ENCODE measurements at regions not wholly inside any gene's neighbourhood (a gene's known extent, or its start where the extent isn't known, plus 50 kb on each side); places are given as distances from the start of the nearest gene placed in this dataset.

DNA sequence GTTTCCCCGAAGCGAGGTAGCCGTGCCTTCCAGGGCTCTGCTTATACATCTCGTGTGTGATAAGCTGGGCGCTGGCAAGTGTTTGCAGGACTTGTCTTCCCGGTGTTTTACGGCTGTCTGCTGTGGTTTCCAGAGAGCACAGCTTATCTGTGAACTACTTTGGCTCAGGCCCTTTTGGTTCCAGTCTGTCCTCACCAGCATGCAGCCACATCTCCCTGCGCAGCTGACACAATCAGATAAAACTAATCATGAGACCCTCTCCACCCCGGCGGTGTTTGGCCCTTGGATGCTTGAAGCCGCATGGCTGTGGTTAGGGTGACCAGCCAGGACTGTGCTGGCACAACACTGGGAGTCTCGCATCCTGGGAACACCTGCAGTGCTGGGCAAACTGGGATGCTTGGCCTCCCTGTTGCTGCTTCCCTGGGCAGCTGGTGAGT lies 241.8 kb upstream of the FOXQ1 start:
- ATAC-seq, result no peak
- peaks cover 14% of the 10 kb centered on the region for H3K27me3 Mint-ChIP-seq
- ChIA-PET POLR2A (no interaction called here), CTCF (no interaction called here)
- DNase-seq, result no peak
- H3K36me3 Mint-ChIP-seq (ENCODE audit: low read depth), result no peaks in the 10 kb centered on the region
- H3K9me3 Mint-ChIP-seq (ENCODE audit: low read depth), result no peaks in the 10 kb centered on the region
- intact Hi-C loops (cut with DNase I, micrococcal nuclease), result no loop called here
- no peak overlapping the region for H3K4me3 Mint-ChIP-seq
- H3K27ac Mint-ChIP-seq, result no peak overlapping the region
- no peaks in the 10 kb centered on the region for H3K4me1 Mint-ChIP-seq

DNA sequence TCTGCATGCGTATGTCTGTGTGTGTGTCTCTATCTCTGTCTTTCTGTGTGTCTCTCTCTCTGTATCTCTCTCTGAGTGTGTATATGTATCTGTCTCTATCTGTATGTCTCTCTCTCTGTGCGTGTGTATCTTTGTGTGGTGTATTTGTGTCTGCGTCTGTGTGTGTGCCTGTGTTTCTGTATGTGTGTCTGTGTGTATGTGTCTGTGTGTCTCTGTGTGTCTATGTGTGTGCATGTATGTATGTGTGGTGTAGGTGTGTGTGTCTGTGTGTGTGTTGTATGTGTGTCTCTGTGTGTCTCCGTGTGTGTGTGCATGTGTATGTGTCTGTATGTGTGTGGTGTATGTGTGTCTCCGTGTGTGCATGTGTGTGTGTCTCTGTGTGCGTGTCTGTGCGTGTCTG lies 243.0 kb upstream of the FOXQ1 start:
- DNase-seq (no peak), ATAC-seq (no peak)
- H3K36me3 Mint-ChIP-seq (ENCODE audit: low read depth), result no peaks in the 10 kb centered on the region
- H3K4me1 Mint-ChIP-seq, result no peaks in the 10 kb centered on the region
- POLR2A ChIA-PET, result no interaction called here
- H3K27me3 Mint-ChIP-seq, result peaks cover 12% of the 10 kb centered on the region
- intact Hi-C loops (cut with DNase I, micrococcal nuclease), result no loop called here
- no peak overlapping the region for H3K4me3 Mint-ChIP-seq
- H3K9me3 Mint-ChIP-seq (ENCODE audit: low read depth), result no peaks in the 10 kb centered on the region
- H3K27ac Mint-ChIP-seq, result no peak overlapping the region
- CTCF ChIA-PET, result no interaction called here

DNA sequence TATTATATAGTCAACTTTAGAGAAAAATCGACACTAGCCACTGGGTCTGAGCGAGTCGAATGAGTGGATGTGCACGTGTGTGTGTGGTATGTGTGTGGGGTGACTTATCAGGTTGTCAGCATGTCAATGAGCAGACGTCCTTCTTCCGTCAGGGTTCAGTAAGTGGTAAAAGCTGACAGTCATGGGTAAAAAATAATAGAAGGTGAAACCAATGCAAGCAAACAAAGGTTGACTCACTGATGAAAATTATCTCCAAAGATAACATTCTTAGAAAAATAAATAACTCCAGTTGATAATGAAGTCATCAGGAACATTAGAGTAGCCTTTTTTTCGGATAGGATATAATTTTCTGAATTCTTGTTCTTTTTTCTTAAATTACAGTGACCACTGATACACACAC lies 243.8 kb upstream of the FOXQ1 start:
- no peaks in the 10 kb centered on the region for H3K36me3 Mint-ChIP-seq (ENCODE audit: low read depth)
- H3K4me1 Mint-ChIP-seq, result no peaks in the 10 kb centered on the region
- intact Hi-C loops (cut with DNase I, micrococcal nuclease), result no loop called here
- no peak overlapping the region for H3K4me3 Mint-ChIP-seq
- H3K27ac Mint-ChIP-seq, result no peak overlapping the region
- ChIA-PET POLR2A (no interaction called here), CTCF (no interaction called here)
- H3K9me3 Mint-ChIP-seq (ENCODE audit: low read depth), result no peaks in the 10 kb centered on the region
- no peak for ATAC-seq
- DNase-seq, result no peak
- peaks cover 12% of the 10 kb centered on the region for H3K27me3 Mint-ChIP-seq

DNA sequence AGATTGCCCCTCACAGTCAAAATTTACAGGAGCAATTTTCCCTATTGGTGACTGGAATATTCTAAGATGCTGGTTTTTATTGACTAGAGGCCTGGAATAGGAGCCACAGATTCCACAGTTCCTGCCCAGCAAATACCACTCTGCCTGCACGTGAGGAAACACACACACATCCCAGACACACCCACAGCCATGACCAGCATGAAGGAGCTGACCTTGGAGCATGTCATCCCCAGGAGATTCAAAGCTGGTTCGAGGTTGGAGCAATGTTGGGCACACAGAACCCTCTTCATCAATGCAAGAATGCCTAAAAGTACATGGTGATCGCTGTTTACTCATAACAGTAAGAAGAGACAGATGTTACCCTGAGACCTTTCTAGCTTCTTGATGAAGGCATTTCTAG lies 244.6 kb upstream of the FOXQ1 start:
- DNase-seq (no peak), ATAC-seq (no peak)
- intact Hi-C loops (cut with DNase I, micrococcal nuclease), result no loop called here
- H3K36me3 Mint-ChIP-seq (ENCODE audit: low read depth), result no peaks in the 10 kb centered on the region
- no peaks in the 10 kb centered on the region for H3K9me3 Mint-ChIP-seq (ENCODE audit: low read depth)
- no peak overlapping the region for H3K4me3 Mint-ChIP-seq
- CTCF ChIA-PET, result no interaction called here
- POLR2A ChIA-PET, result no interaction called here
- H3K4me1 Mint-ChIP-seq, result no peaks in the 10 kb centered on the region
- H3K27me3 Mint-ChIP-seq, result peaks cover 14% of the 10 kb centered on the region
- H3K27ac Mint-ChIP-seq, result no peak overlapping the region

DNA sequence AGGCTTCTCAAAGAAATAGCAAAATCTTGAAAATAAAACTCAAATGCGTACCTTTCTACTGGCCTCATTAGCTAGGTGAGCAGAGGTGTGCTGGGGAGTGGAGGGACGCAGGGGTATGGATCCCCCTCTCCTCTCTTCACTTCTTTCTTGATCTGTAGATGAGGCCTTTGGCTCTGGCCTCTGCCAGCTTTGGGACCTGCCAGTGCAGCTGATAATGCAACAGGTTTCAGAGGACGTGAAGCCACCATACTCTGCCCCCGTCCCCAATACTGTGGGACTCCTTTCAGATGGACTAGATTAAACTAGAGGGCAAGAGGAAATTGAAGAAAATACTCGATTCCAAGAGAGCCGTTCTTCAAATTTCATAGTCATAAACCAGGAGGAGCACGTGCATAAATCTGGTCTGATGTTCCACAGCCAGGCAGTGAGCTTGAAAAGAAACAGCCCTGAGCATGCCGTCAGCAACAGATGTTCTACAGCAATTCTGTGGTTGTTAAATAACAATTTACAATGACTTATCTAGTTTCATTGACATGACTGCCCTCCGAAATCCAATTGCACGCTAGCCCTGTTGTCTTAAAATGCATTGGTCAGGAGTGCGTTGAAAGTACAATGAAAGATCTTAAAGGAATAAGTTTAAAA lies 245.3 kb upstream of the FOXQ1 start:
- no peak for ATAC-seq
- intact Hi-C loops (cut with DNase I, micrococcal nuclease), result no loop called here

DNA sequence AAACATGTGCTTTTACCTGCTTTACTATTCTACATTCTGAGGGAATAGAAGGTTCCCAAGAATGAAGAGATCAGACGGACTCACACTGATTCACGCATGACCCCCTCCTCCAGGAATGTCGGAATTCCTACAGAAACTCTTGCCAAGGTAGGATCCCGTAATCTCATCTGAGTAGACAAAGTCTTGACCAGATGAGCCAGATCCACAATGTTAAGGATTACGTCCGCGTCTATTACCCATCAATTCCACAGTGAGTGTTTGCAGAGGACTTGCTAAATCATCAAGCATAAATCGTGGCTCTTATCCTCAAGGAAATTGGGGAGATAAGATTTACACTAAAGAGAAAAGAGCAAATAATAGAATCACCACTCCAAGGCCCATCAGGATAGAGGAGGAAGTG lies 245.9 kb upstream of the FOXQ1 start:
- ATAC-seq, result no peak
- H3K27me3 Mint-ChIP-seq, result peaks cover 16% of the 10 kb centered on the region
- H3K27ac Mint-ChIP-seq, result no peak overlapping the region
- ChIA-PET CTCF (no interaction called here), POLR2A (no interaction called here)
- H3K36me3 Mint-ChIP-seq (ENCODE audit: low read depth), result no peaks in the 10 kb centered on the region
- H3K9me3 Mint-ChIP-seq (ENCODE audit: low read depth), result no peaks in the 10 kb centered on the region
- no peak for DNase-seq
- no peaks in the 10 kb centered on the region for H3K4me1 Mint-ChIP-seq
- no peak overlapping the region for H3K4me3 Mint-ChIP-seq
- intact Hi-C loops (cut with DNase I, micrococcal nuclease), result no loop called here

More for the DNA sequence above, 245.3 kb upstream of the FOXQ1 start:
- Mint-ChIP-seq H3K4me3 (no peak overlapping the region), H3K36me3 (ENCODE audit: low read depth) (no peaks in the 10 kb centered on the region), H3K9me3 (ENCODE audit: low read depth) (no peaks in the 10 kb centered on the region), H3K27ac (no peak overlapping the region), H3K4me1 (no peaks in the 10 kb centered on the region), H3K27me3 (peaks cover 16% of the 10 kb centered on the region)
- CTCF ChIA-PET, result no interaction called here
- POLR2A ChIA-PET, result no interaction called here
- DNase-seq, result no peak

DNA sequence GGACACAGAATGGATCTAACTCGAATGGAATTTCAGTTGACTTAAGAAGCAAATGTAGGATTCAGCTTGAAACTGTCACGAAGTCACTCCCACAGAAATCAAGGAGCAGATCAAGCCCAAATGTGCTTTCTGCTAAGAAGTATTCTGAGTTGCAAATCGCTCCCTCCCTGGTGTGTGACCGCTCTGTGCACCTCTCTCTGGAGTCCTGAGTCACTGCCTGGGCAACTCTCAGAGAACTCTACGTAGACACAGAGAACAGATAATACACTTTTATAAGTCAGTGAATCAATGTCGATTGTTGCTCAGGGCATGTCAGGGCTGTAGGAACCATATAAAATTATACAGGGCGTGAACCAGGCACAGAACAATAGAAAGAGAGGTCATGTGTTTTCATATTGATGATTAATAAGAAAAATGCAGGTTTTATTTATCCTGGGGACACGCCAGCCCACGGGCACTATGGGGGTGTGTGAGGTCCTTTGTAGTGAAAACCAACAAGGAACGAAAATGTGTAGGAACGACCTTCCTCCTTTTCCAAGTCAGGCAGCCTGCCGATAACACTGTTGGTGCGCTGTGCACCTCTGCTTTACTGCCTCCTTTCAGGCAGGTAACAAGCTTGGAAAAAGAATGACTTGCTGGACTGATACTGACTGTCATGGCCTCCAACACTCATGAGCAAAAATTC lies 248.1 kb upstream of the FOXQ1 start:
- CTCF ChIA-PET, result interaction anchor here (1.4 kb wide), 1 partner anchor 10 kb away, joined by 4 read pairs; no protein-coding TSS in a partner anchor
- Mint-ChIP-seq H3K4me3 (no peak overlapping the region), H3K27ac (no peak overlapping the region), H3K9me3 (ENCODE audit: low read depth) (no peaks in the 10 kb centered on the region), H3K4me1 (no peaks in the 10 kb centered on the region), H3K27me3 (peaks cover 10% of the 10 kb centered on the region), H3K36me3 (ENCODE audit: low read depth) (no peaks in the 10 kb centered on the region)
- DNase-seq, result no peak
- no peak for ATAC-seq
- POLR2A ChIA-PET, result no interaction called here
- intact Hi-C loops (cut with DNase I, micrococcal nuclease), result no loop called here

DNA sequence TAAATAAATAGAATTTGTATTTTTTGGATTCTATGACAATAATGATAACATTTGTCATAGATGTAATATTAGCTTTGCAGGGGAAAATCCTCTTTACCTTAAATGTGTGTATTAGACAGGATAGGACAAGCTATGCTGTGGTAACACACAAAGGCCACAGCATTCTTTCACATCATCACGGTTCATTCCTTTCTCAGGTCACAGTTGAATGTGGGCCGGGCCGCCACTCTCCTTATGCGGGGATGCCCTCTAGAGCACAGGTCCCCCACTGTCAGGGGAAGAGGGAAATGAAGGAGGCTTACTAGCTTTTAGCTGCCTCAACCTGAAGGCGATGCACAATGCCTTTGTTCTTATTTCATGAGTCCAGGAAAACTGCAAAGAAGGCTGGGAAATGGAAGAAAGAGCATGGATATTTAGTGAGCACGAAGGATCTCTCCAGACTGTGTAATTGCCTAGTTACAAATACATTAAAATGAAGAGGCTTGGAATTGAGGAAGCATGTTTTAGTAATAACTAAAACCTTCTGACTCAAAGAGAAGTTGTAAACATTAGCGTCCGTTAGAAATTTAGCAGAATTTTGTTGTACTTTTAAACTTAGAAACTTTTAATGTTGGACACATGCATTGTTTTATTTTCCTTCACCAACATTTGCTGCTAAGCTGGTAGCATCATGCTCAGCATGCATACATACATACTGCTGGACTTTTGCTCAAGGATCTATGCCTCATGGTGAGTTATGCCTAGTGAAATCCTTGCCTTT lies 248.9 kb upstream of the FOXQ1 start:
- no peaks in the 10 kb centered on the region for H3K4me1 Mint-ChIP-seq
- CTCF ChIA-PET, result interaction anchor here (1.4 kb wide), 1 partner anchor 10 kb away, joined by 4 read pairs; no protein-coding TSS in a partner anchor
- intact Hi-C loops (cut with DNase I, micrococcal nuclease), result no loop called here
- DNase-seq (no peak), ATAC-seq (no peak)
- H3K4me3 Mint-ChIP-seq, result no peak overlapping the region
- peaks cover 10% of the 10 kb centered on the region for H3K27me3 Mint-ChIP-seq
- H3K27ac Mint-ChIP-seq, result no peak overlapping the region
- POLR2A ChIA-PET, result no interaction called here
- no peaks in the 10 kb centered on the region for H3K36me3 Mint-ChIP-seq (ENCODE audit: low read depth)
- H3K9me3 Mint-ChIP-seq (ENCODE audit: low read depth), result no peaks in the 10 kb centered on the region

DNA sequence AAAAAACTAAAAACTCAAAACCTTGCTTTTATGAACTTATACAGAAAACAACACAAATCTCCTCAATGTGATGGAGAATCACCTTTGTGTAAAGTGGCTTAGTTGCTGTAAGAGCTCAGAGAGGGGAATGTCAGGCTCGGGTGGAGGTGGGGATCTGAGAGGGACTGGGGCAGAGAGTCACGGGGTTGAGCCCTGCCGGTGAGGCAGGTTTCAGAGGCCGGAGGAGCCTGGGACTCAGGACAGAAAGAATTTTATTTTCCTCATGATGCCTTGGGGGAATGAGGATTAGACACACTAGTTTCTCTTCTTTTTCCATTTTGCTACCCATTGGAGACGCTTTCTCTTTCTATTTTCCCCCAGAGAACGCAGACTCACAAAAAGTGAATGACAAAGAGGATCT lies 252.3 kb upstream of the FOXQ1 start:
- intact Hi-C loops (cut with DNase I, micrococcal nuclease), result no loop called here
- POLR2A ChIA-PET, result no interaction called here
- H3K4me1 Mint-ChIP-seq, result no peaks in the 10 kb centered on the region
- H3K36me3 Mint-ChIP-seq (ENCODE audit: low read depth), result no peaks in the 10 kb centered on the region
- peaks cover 14% of the 10 kb centered on the region for H3K27me3 Mint-ChIP-seq
- DNase-seq (no peak), ATAC-seq (no peak)
- no peaks in the 10 kb centered on the region for H3K9me3 Mint-ChIP-seq (ENCODE audit: low read depth)
- CTCF ChIA-PET, result no interaction called here
- H3K27ac Mint-ChIP-seq, result no peak overlapping the region
- no peak overlapping the region for H3K4me3 Mint-ChIP-seq

DNA sequence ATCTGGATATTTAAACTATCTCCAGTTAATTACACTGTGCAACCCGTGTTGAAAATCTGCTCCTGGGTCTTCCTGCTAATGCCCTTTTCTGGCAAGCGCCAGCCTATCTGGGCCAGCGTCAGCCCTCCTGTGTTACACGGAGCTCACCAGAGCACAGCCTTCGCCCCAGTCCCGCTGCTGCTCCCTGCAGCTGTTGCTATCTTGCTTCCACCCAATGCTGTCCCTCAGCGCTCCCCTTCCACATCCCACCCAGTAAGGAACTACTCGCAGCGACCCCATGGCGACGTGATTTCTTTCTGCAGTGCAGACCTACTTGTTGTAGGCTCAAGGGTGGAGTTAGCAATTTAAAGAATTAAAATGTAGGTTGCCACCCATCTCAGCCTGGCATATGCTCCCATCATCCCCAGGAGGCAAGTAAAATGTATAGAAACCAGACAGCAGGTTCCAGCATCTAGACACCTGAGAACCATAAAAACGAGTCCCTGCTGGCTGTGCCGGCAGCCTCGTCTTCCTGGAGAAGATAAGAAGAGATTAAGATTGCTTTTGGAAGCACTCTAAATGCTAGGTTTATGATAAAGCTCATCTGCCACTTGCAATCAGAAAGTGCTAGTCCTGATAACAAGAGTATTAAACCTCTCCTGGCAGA lies 254.3 kb upstream of the FOXQ1 start:
- DNase-seq, result no peak
- ChIA-PET POLR2A (no interaction called here), CTCF (no interaction called here)
- Mint-ChIP-seq H3K27me3 (peaks cover 12% of the 10 kb centered on the region), H3K4me1 (no peaks in the 10 kb centered on the region), H3K36me3 (ENCODE audit: low read depth) (no peaks in the 10 kb centered on the region), H3K27ac (no peak overlapping the region), H3K4me3 (no peak overlapping the region), H3K9me3 (ENCODE audit: low read depth) (no peaks in the 10 kb centered on the region)
- ATAC-seq, result no peak
- intact Hi-C loops (cut with DNase I, micrococcal nuclease), result no loop called here

DNA sequence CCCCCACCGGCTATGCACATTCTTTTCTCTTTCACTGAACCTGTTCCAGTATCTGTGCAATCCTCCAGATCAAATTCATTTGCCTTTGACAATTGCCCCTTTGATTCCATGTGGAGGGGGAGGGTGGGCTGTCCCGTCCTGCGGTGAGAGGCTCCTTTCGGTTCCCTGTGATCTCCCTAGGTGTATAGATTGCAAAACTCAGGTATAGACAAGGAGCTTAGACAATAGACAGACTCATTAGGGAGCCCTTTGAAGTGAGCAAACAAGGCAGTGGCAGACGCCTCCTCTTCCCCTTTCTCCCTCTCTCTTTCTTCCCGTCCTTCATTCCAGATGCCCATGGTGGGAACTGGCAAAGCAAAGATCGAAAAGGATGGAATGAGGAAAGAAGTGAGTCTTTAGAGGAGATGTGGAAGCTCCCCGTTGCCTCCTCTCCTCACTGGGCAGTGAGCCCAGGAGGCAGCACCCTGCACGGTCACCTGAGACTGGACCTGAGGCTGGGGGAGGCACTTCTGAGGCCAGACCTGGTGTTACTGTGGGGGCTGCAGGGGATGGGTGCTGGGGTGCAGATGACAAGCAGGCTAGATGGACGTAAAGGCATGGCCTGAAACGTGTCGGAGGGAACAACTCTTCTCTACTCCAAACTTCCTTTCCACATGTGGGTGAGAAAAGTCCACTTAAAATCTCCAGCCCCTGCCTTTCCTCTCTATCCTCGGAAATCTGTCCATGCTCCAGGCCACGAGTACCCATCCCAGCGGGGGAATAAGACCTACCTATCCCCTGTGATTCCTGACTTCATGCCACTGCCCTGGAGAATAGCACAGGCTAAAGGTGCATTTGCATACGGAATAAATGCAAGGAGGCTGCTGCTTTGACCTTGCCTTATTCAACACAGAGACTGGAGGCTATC lies 256.6 kb upstream of the FOXQ1 start:
- intact Hi-C loops (cut with DNase I, micrococcal nuclease), result no loop called here
- ChIA-PET POLR2A (no interaction called here), CTCF (no interaction called here)
- no peak overlapping the region for H3K27ac Mint-ChIP-seq
- H3K27me3 Mint-ChIP-seq, result peaks cover 13% of the 10 kb centered on the region
- H3K36me3 Mint-ChIP-seq (ENCODE audit: low read depth), result no peaks in the 10 kb centered on the region
- H3K4me3 Mint-ChIP-seq, result no peak overlapping the region
- H3K4me1 Mint-ChIP-seq, result no peaks in the 10 kb centered on the region
- DNase-seq (no peak), ATAC-seq (no peak)
- H3K9me3 Mint-ChIP-seq (ENCODE audit: low read depth), result no peaks in the 10 kb centered on the region

Measured in activated CD4-positive, alpha-beta T cell treated with anti-CD3 and anti-CD28 coated beads for 36 hours (primary cell).